ENCODE measurements at regions not wholly inside any gene's neighbourhood (a gene's known extent, or its start where the extent isn't known, plus 50 kb on each side); places are given as distances from the start of the nearest gene placed in this dataset.
A peak's percentile ranks its signal among the peaks of the same experiment; 100 is the strongest.

GRCh38 chr11:130583801-130584211, 135.4 kb downstream of the ADAMTS15 start:
- Histone ChIP-seq H3K4ac (ENCODE audit: low read depth in 1 of 2, low read length in 2 of 2) (no peak overlapping the region), H3K79me1 (replicated peaks; ENCODE audit: low read length, poor library complexity, severe bottlenecking) (no peaks in the 10 kb centered on the region), H2AFZ (ENCODE audit: low read depth, low read length) (no peak overlapping the region), H3K9me3 (ENCODE audit: control insufficient read depth, low read length) (no peaks in the 10 kb centered on the region), H3K27me3 (ENCODE audit: control insufficient read depth in 1 of 2, insufficient read depth in 1 of 2, low read length in 2 of 2) (no peaks in the 10 kb centered on the region), H4K91ac (ENCODE audit: low read length) (no peak overlapping the region), H3K4me3 (ENCODE audit: insufficient read depth in 1 of 2, low read depth in 1 of 2, low read length in 2 of 2) (no peak overlapping the region), H4K8ac (ENCODE audit: low read length) (no peak overlapping the region), H2BK12ac (ENCODE audit: low read length in 2 of 2) (peak overlapping the region in 1 of 2 experiments; percentile 38), H3K4me1 (ENCODE audit: control insufficient read depth, insufficient read depth, low read depth, low read length) (peaks cover 7% of the 10 kb centered on the region), H2AK5ac (ENCODE audit: low read length, severe bottlenecking) (no peak overlapping the region), H3K4me2 (ENCODE audit: low read length, poor library complexity, severe bottlenecking) (no peak overlapping the region), H2BK120ac (ENCODE audit: low read depth, low read length) (no peak overlapping the region), H3K23ac (ENCODE audit: low read length in 2 of 2) (no peak overlapping the region), H3K14ac (ENCODE audit: low read length in 2 of 2) (peak overlapping the region in 1 of 2 experiments; percentile 32), H2BK15ac (ENCODE audit: low read depth, poor library complexity, severe bottlenecking) (no peak overlapping the region), H3K27ac (ENCODE audit: low read length, poor library complexity, severe bottlenecking) (no peak overlapping the region), H3K9ac (ENCODE audit: low read length) (no peak overlapping the region), H3K18ac (ENCODE audit: low read depth in 1 of 2, low read length in 2 of 2) (no peak overlapping the region), H2BK5ac (ENCODE audit: low read depth, low read length, poor library complexity, severe bottlenecking) (no peak overlapping the region), H3K36me3 (ENCODE audit: control insufficient read depth in 1 of 2, insufficient read depth in 2 of 2, low read depth in 1 of 2, low read length in 2 of 2) (no peaks in the 10 kb centered on the region)
- DNase-seq = no peak
- over 99% methylated on average over 4 of the region's 4 CpGs for WGBS

- Histone ChIP-seq H3K23ac (ENCODE audit: low read length in 2 of 2) (no peak overlapping the region), H3K18ac (ENCODE audit: low read depth in 1 of 2, low read length in 2 of 2) (no peak overlapping the region), H3K27me3 (ENCODE audit: control insufficient read depth in 1 of 2, insufficient read depth in 1 of 2, low read length in 2 of 2) (no peaks in the 10 kb centered on the region), H3K79me1 (replicated peaks; ENCODE audit: low read length, poor library complexity, severe bottlenecking) (no peaks in the 10 kb centered on the region), H2AFZ (ENCODE audit: low read depth, low read length) (no peak overlapping the region), H4K8ac (ENCODE audit: low read length) (no peak overlapping the region), H3K4me1 (ENCODE audit: control insufficient read depth, insufficient read depth, low read depth, low read length) (peaks cover 7% of the 10 kb centered on the region), H2AK5ac (ENCODE audit: low read length, severe bottlenecking) (no peak overlapping the region), H3K27ac (ENCODE audit: low read length, poor library complexity, severe bottlenecking) (no peak overlapping the region), H3K14ac (ENCODE audit: low read length in 2 of 2) (peak overlapping the region in 1 of 2 experiments; percentile 56), H3K4me3 (ENCODE audit: insufficient read depth in 1 of 2, low read depth in 1 of 2, low read length in 2 of 2) (no peak overlapping the region), H2BK5ac (ENCODE audit: low read depth, low read length, poor library complexity, severe bottlenecking) (no peak overlapping the region), H2BK12ac (ENCODE audit: low read length in 2 of 2) (no peak overlapping the region), H2BK15ac (ENCODE audit: low read depth, poor library complexity, severe bottlenecking) (no peak overlapping the region), H3K4me2 (ENCODE audit: low read length, poor library complexity, severe bottlenecking) (no peak overlapping the region), H3K4ac (ENCODE audit: low read depth in 1 of 2, low read length in 2 of 2) (no peak overlapping the region), H3K9me3 (ENCODE audit: control insufficient read depth, low read length) (no peaks in the 10 kb centered on the region), H3K9ac (ENCODE audit: low read length) (no peak overlapping the region), H3K36me3 (ENCODE audit: control insufficient read depth in 1 of 2, insufficient read depth in 2 of 2, low read depth in 1 of 2, low read length in 2 of 2) (no peaks in the 10 kb centered on the region), H2BK120ac (ENCODE audit: low read depth, low read length) (no peak overlapping the region), H4K91ac (ENCODE audit: low read length) (no peak overlapping the region)
- WGBS = 78% methylated on average over 5 of the region's 5 CpGs
- no peak for DNase-seq
Observed at GRCh38 chr11:130585545-130585944, 137.1 kb downstream of the ADAMTS15 start.

GRCh38 chr11:130587658-130588057, 139.2 kb downstream of the ADAMTS15 start:
- WGBS = 87% methylated on average over 4 of the region's 4 CpGs
- Histone ChIP-seq H3K4me1 (ENCODE audit: control insufficient read depth, insufficient read depth, low read depth, low read length) (peaks cover 5% of the 10 kb centered on the region), H3K18ac (ENCODE audit: low read depth in 1 of 2, low read length in 2 of 2) (no peak overlapping the region), H3K27ac (ENCODE audit: low read length, poor library complexity, severe bottlenecking) (no peak overlapping the region), H3K27me3 (ENCODE audit: control insufficient read depth in 1 of 2, insufficient read depth in 1 of 2, low read length in 2 of 2) (no peaks in the 10 kb centered on the region), H4K8ac (ENCODE audit: low read length) (no peak overlapping the region), H3K4ac (ENCODE audit: low read depth in 1 of 2, low read length in 2 of 2) (no peak overlapping the region), H3K14ac (ENCODE audit: low read length in 2 of 2) (no peak overlapping the region), H3K9me3 (ENCODE audit: control insufficient read depth, low read length) (no peaks in the 10 kb centered on the region), H3K4me2 (ENCODE audit: low read length, poor library complexity, severe bottlenecking) (no peak overlapping the region), H2BK5ac (ENCODE audit: low read depth, low read length, poor library complexity, severe bottlenecking) (no peak overlapping the region), H2BK12ac (ENCODE audit: low read length in 2 of 2) (no peak overlapping the region), H3K23ac (ENCODE audit: low read length in 2 of 2) (no peak overlapping the region), H2BK15ac (ENCODE audit: low read depth, poor library complexity, severe bottlenecking) (no peak overlapping the region), H3K36me3 (ENCODE audit: control insufficient read depth in 1 of 2, insufficient read depth in 2 of 2, low read depth in 1 of 2, low read length in 2 of 2) (no peaks in the 10 kb centered on the region), H2AFZ (ENCODE audit: low read depth, low read length) (no peak overlapping the region), H3K79me1 (replicated peaks; ENCODE audit: low read length, poor library complexity, severe bottlenecking) (no peaks in the 10 kb centered on the region), H3K9ac (ENCODE audit: low read length) (no peak overlapping the region), H3K4me3 (ENCODE audit: insufficient read depth in 1 of 2, low read depth in 1 of 2, low read length in 2 of 2) (no peak overlapping the region), H4K91ac (ENCODE audit: low read length) (no peak overlapping the region), H2BK120ac (ENCODE audit: low read depth, low read length) (no peak overlapping the region), H2AK5ac (ENCODE audit: low read length, severe bottlenecking) (no peak overlapping the region)
- no peak for DNase-seq

GRCh38 chr11:130588471-130588870, 140.0 kb downstream of the ADAMTS15 start:
- DNase-seq = no peak
- H3K9ac ChIP-seq (ENCODE audit: low read length) = no peak overlapping the region
- WGBS = 100% methylated on average over 1 of the region's 2 CpGs
- no peaks in the 10 kb centered on the region for H3K79me1 ChIP-seq (replicated peaks; ENCODE audit: low read length, poor library complexity, severe bottlenecking)
- H2BK120ac ChIP-seq (ENCODE audit: low read depth, low read length) = no peak overlapping the region
- H3K14ac ChIP-seq (ENCODE audit: low read length in 2 of 2) = no peak overlapping the region
- H3K4me1 ChIP-seq (ENCODE audit: control insufficient read depth, insufficient read depth, low read depth, low read length) = peaks cover 5% of the 10 kb centered on the region
- H3K4ac ChIP-seq (ENCODE audit: low read depth in 1 of 2, low read length in 2 of 2) = no peak overlapping the region
- H3K23ac ChIP-seq (ENCODE audit: low read length in 2 of 2) = no peak overlapping the region
- no peaks in the 10 kb centered on the region for H3K36me3 ChIP-seq (ENCODE audit: control insufficient read depth in 1 of 2, insufficient read depth in 2 of 2, low read depth in 1 of 2, low read length in 2 of 2)
- no peak overlapping the region for H3K4me3 ChIP-seq (ENCODE audit: insufficient read depth in 1 of 2, low read depth in 1 of 2, low read length in 2 of 2)
- H2AFZ ChIP-seq (ENCODE audit: low read depth, low read length) = no peak overlapping the region
- H2BK12ac ChIP-seq (ENCODE audit: low read length in 2 of 2) = no peak overlapping the region
- no peak overlapping the region for H2BK5ac ChIP-seq (ENCODE audit: low read depth, low read length, poor library complexity, severe bottlenecking)
- H4K8ac ChIP-seq (ENCODE audit: low read length) = no peak overlapping the region
- no peak overlapping the region for H3K18ac ChIP-seq (ENCODE audit: low read depth in 1 of 2, low read length in 2 of 2)
- H2AK5ac ChIP-seq (ENCODE audit: low read length, severe bottlenecking) = no peak overlapping the region
- H2BK15ac ChIP-seq (ENCODE audit: low read depth, poor library complexity, severe bottlenecking) = no peak overlapping the region
- H3K4me2 ChIP-seq (ENCODE audit: low read length, poor library complexity, severe bottlenecking) = no peak overlapping the region
- no peaks in the 10 kb centered on the region for H3K9me3 ChIP-seq (ENCODE audit: control insufficient read depth, low read length)
- no peak overlapping the region for H3K27ac ChIP-seq (ENCODE audit: low read length, poor library complexity, severe bottlenecking)
- no peak overlapping the region for H4K91ac ChIP-seq (ENCODE audit: low read length)
- H3K27me3 ChIP-seq (ENCODE audit: control insufficient read depth in 1 of 2, insufficient read depth in 1 of 2, low read length in 2 of 2) = no peaks in the 10 kb centered on the region
